CD14-positive monocyte (primary cell): ENCODE measurements at regions not wholly inside any gene's neighbourhood (a gene's known extent, or its start where the extent isn't known, plus 50 kb on each side); places are given as distances from the start of the nearest gene placed in this dataset.

Source experiments
- DNase-seq, 3 donors: peaks; one replicate each; pipeline ENCODE4 v3.0.0-alpha.2; 2011 to 2022
- H2AFZ ChIP-seq: 2 replicates; pipeline ENCODE4 v1.6.0; 2012; ENCODE audit warnings: mild to moderate bottlenecking, low read depth, low read length, inconsistent platforms; ENCODE audit not compliant: insufficient read depth, poor library complexity, severe bottlenecking
- H3K27ac ChIP-seq, 2 donors: 1 replicate in 1 of 2; 2 replicates in 1 of 2; pipeline ENCODE4 v1.5.1; 2012 to 2013; ENCODE audit warnings: low read length in 2 of 2, control low read depth in 1 of 2, inconsistent platforms in 1 of 2, low read depth in 1 of 2, mild to moderate bottlenecking in 1 of 2
- H3K27me3 ChIP-seq, 2 donors: one replicate each; pipeline versions ENCODE4 v1.6.0 to v1.6.1; 2011 to 2013; ENCODE audit warnings: low read length in 2 of 2; ENCODE audit not compliant: control insufficient read depth in 2 of 2, insufficient read depth in 2 of 2
- H3K36me3 ChIP-seq, 2 donors: replicated peaks in 1 of 2; 1 replicate in 1 of 2; 2 replicates in 1 of 2; pipeline versions ENCODE4 v1.5.1 to v1.6.1; 2012 to 2013; ENCODE audit warnings: low read length in 2 of 2, control low read depth in 1 of 2, inconsistent platforms in 1 of 2, mild to moderate bottlenecking in 1 of 2; ENCODE audit not compliant: insufficient read depth in 2 of 2, control insufficient read depth in 1 of 2
- H3K4me1 ChIP-seq, 2 donors: 1 replicate in 1 of 2; 2 replicates in 1 of 2; pipeline versions ENCODE4 v1.5.1 to v1.6.1; 2012 to 2013; ENCODE audit warnings: low read length in 2 of 2, control low read depth in 1 of 2, inconsistent platforms in 1 of 2, mild to moderate bottlenecking in 1 of 2, moderate library complexity in 1 of 2; ENCODE audit not compliant: insufficient read depth in 2 of 2, control insufficient read depth in 1 of 2
- H3K4me2 ChIP-seq: replicated peaks from 2 replicates; pipeline ENCODE3; 2012; ENCODE audit warnings: low read length, moderate library complexity, mild to moderate bottlenecking; ENCODE audit not compliant: poor library complexity, severe bottlenecking; ENCODE audit errors: extremely low read depth
- H3K4me3 ChIP-seq, 3 experiments: fragments of 200-600 bp in 1 of 3; sonication (generic) in 1 of 3; replicated peaks in 1 of 3; 1 replicate in 2 of 3; 2 replicates in 1 of 3; pipeline ENCODE4 v1.5.1; 2011 to 2013; ENCODE audit warnings: low read length in 3 of 3, mild to moderate bottlenecking in 3 of 3, control low read depth in 2 of 3, low read depth in 2 of 3, inconsistent platforms in 1 of 3, moderate library complexity in 1 of 3
- H3K79me2 ChIP-seq: 2 replicates; pipeline ENCODE4 v1.6.0; 2012; ENCODE audit warnings: mild to moderate bottlenecking, control low read depth, inconsistent platforms, low read length, moderate library complexity; ENCODE audit not compliant: insufficient read depth
- H3K9ac ChIP-seq: 2 replicates; pipeline ENCODE4 v1.6.0; 2017; ENCODE audit warnings: low read length, mild to moderate bottlenecking; ENCODE audit not compliant: insufficient read depth, poor library complexity, severe bottlenecking
- H3K9me3 ChIP-seq, 2 donors: replicated peaks in 1 of 2; 1 replicate in 1 of 2; 2 replicates in 1 of 2; pipeline versions ENCODE4 v1.5.1 to v1.6.1; 2012 to 2013; ENCODE audit warnings: low read length in 2 of 2, control low read depth in 1 of 2; ENCODE audit not compliant: control insufficient read depth in 1 of 2, insufficient read depth in 1 of 2
- H4K20me1 ChIP-seq: 2 replicates; pipeline ENCODE4 v1.6.0; 2012; ENCODE audit warnings: mild to moderate bottlenecking, low read length, control low read depth, moderate library complexity; ENCODE audit not compliant: insufficient read depth
- H3K27ac Mint-ChIP-seq, 7 donors: one replicate each; pipeline ENCODE4 v1.8.0; 2020; ENCODE audit warnings: mild to moderate bottlenecking in 7 of 7, mixed read lengths in 7 of 7, moderate library complexity in 6 of 7, inconsistent platforms in 2 of 7
- H3K27me3 Mint-ChIP-seq, 3 donors: one replicate each; pipeline ENCODE4 v1.8.0; 2021 to 2022; ENCODE audit warnings: low read depth in 3 of 3, mild to moderate bottlenecking in 3 of 3, mixed read lengths in 3 of 3, moderate library complexity in 3 of 3, inconsistent platforms in 1 of 3
- H3K36me3 Mint-ChIP-seq, 2 donors: one replicate each; pipeline ENCODE4 v1.8.0; 2020; ENCODE audit warnings: mixed read lengths in 2 of 2, inconsistent platforms in 1 of 2, mild to moderate bottlenecking in 1 of 2
- H3K4me1 Mint-ChIP-seq: one replicate; pipeline ENCODE4 v1.8.0; 2020; ENCODE audit warnings: mild to moderate bottlenecking, mixed read lengths
- H3K4me3 Mint-ChIP-seq, 2 donors: one replicate each; pipeline ENCODE4 v1.8.0; 2020; ENCODE audit warnings: mild to moderate bottlenecking in 2 of 2, mixed read lengths in 2 of 2, moderate library complexity in 1 of 2
- H3K9me3 Mint-ChIP-seq, 7 donors: one replicate each; pipeline ENCODE4 v1.8.0; 2020 to 2022; ENCODE audit warnings: mixed read lengths in 7 of 7, mild to moderate bottlenecking in 6 of 7, moderate library complexity in 6 of 7, inconsistent platforms in 2 of 7
- CTCF ChIP-seq: fragments of 200-600 bp; IDR thresholded peaks from one replicate; pipeline ENCODE4 v1.8.0; 2022; ENCODE audit warnings: antibody characterized with exemption, mild to moderate bottlenecking
- WGBS: methylation state at CpG from one replicate; pipeline ENCODE4 v1.1.5; 2013; ENCODE audit warnings: missing lambda C conversion rate; ENCODE audit not compliant: insufficient coverage; 5-methylcytosine and 5-hydroxymethylcytosine counted together
- intact Hi-C, 2 donors: fragments of 100-400 bp; cut with micrococcal nuclease; formaldehyde crosslinking; loops; one replicate each; pipeline versions ENCODE4 v1.15.0 to v1.15.1; 2023

- WGBS = no CpG with 5 or more reads among the region's 3 CpGs
- no peaks in the 10 kb centered on the region for H3K4me1 Mint-ChIP-seq
- intact Hi-C loops = no loop called here
- no peak overlapping the region for H3K4me3 Mint-ChIP-seq
- H3K9ac ChIP-seq = no peak overlapping the region
- no peaks in the 10 kb centered on the region for H3K79me2 ChIP-seq
- H2AFZ ChIP-seq = no peak overlapping the region
- no peaks in the 10 kb centered on the region for H4K20me1 ChIP-seq
- no peaks in the 10 kb centered on the region for H3K4me1 ChIP-seq
- H3K36me3 ChIP-seq = no peaks in the 10 kb centered on the region
- H3K9me3 ChIP-seq = no peaks in the 10 kb centered on the region
- H3K27ac ChIP-seq = no peak overlapping the region
- peaks cover 0 to 23% of the 10 kb centered on the region in 2 donors for H3K27me3 ChIP-seq
- H3K36me3 Mint-ChIP-seq = no peaks in the 10 kb centered on the region
- H3K27me3 Mint-ChIP-seq = peaks cover 18 to 39% (median 23%) of the 10 kb centered on the region in 3 donors
- peaks cover 0 to 2% (median 0%) of the 10 kb centered on the region in 7 donors for H3K9me3 Mint-ChIP-seq
- no peak overlapping the region for H3K27ac Mint-ChIP-seq
- no peak for TF ChIP-seq CTCF
- no peak overlapping the region for H3K4me2 ChIP-seq
- no peak for DNase-seq
- no peak overlapping the region for H3K4me3 ChIP-seq
These were observed 100.9 kb upstream of the TNRC6C start for GRCh38 chr17:77857613-77858012.

GRCh38 chr17:77858291-77859034 is 100.0 kb upstream of the TNRC6C start:
- peaks cover 0 to 23% of the 10 kb centered on the region in 2 donors for H3K27me3 ChIP-seq
- no peak overlapping the region for H3K9ac ChIP-seq
- no peak overlapping the region for H3K4me3 ChIP-seq
- no peak for DNase-seq
- peaks cover 4 to 5% of the 10 kb centered on the region in 2 donors for H3K4me1 ChIP-seq
- no peak overlapping the region for H2AFZ ChIP-seq
- H3K4me2 ChIP-seq = no peak overlapping the region
- H3K9me3 ChIP-seq = no peaks in the 10 kb centered on the region
- Mint-ChIP-seq H3K4me3 (no peak overlapping the region), H3K27ac (no peak overlapping the region), H3K4me1 (peaks cover 2% of the 10 kb centered on the region), H3K27me3 (peaks cover 23 to 39% (median 25%) of the 10 kb centered on the region in 3 donors), H3K9me3 (peaks cover 0 to 2% (median 0%) of the 10 kb centered on the region in 7 donors), H3K36me3 (no peaks in the 10 kb centered on the region)
- no peaks in the 10 kb centered on the region for H4K20me1 ChIP-seq
- TF ChIP-seq CTCF = no peak
- WGBS = 100% methylated on average over 2 of the region's 5 CpGs
- H3K27ac ChIP-seq = no peak overlapping the region
- H3K36me3 ChIP-seq = no peaks in the 10 kb centered on the region
- no peaks in the 10 kb centered on the region for H3K79me2 ChIP-seq
- intact Hi-C loops = no loop called here
